Dedifferentiated amniotic fluid mesenchymal stem cell (primary cell): ENCODE measurements at regions not wholly inside any gene's neighbourhood (a gene's known extent, or its start where the extent isn't known, plus 50 kb on each side); places are given as distances from the start of the nearest gene placed in this dataset.
"Not testable (repeated sequence)": the region's sequence is repeated elsewhere in the genome, so short reads cannot be mapped to it uniquely, and the experiment has no call there.

Source experiments
- DNase-seq: peaks from one replicate; pipeline ENCODE4 v3.0.0-alpha.2; 2016; ENCODE audit errors: extremely low spot score

- DNase-seq, result not testable (repeated sequence)
These were observed 71.7 kb downstream of the ZNF479 start for GRCh38 chr7:57060506-57060905.

- not testable (repeated sequence) for DNase-seq
These were observed 115.9 kb downstream of the ZNF479 start for GRCh38 chr7:57016341-57016740.

GRCh38 chr7:57013707-57014106 is 118.5 kb downstream of the ZNF479 start:
- DNase-seq, result not testable (repeated sequence)

- not testable (repeated sequence) for DNase-seq
These were observed 119.3 kb downstream of the ZNF479 start for GRCh38 chr7:57012907-57013306.

GRCh38 chr7:57009230-57009629 is 123.0 kb downstream of the ZNF479 start:
- not testable (repeated sequence) for DNase-seq

GRCh38 chr7:57005974-57006373 is 126.3 kb downstream of the ZNF479 start:
- not testable (repeated sequence) for DNase-seq

GRCh38 chr7:57003821-57004220 is 128.4 kb downstream of the ZNF479 start:
- not testable (repeated sequence) for DNase-seq

- not testable (repeated sequence) for DNase-seq
These were observed 130.3 kb downstream of the ZNF479 start for GRCh38 chr7:57001926-57002325.

GRCh38 chr7:56993779-56994178 is 138.5 kb downstream of the ZNF479 start:
- peak; percentile 8 for DNase-seq

GRCh38 chr7:56957737-56958408 is 174.4 kb downstream of the ZNF479 start:
- DNase-seq, result not testable (repeated sequence)

- not testable (repeated sequence) for DNase-seq
These were observed 175.2 kb downstream of the ZNF479 start for GRCh38 chr7:56957086-56957485.

GRCh38 chr7:56948390-56949379 is 183.6 kb downstream of the ZNF479 start:
- not testable (repeated sequence) for DNase-seq

GRCh38 chr7:56940050-56940449 is 192.2 kb downstream of the ZNF479 start:
- DNase-seq, result not testable (repeated sequence)

- not testable (repeated sequence) for DNase-seq
These were observed 208.3 kb downstream of the ZNF479 start for GRCh38 chr7:56923892-56924291.

GRCh38 chr7:56910973-56911372 is 221.3 kb downstream of the ZNF479 start:
- not testable (repeated sequence) for DNase-seq

GRCh38 chr7:56889454-56889853 is 242.8 kb downstream of the ZNF479 start:
- DNase-seq, result not testable (repeated sequence)

GRCh38 chr7:56885132-56885531 is 247.1 kb downstream of the ZNF479 start:
- DNase-seq, result not testable (repeated sequence)

- not testable (repeated sequence) for DNase-seq
These were observed 249.9 kb downstream of the ZNF479 start for GRCh38 chr7:56882318-56882717.
